ENCODE measurements at regions not wholly inside any gene's neighbourhood (a gene's known extent, or its start where the extent isn't known, plus 50 kb on each side); places are given as distances from the start of the nearest gene placed in this dataset.
"Not testable (repeated sequence)": the region's sequence is repeated elsewhere in the genome, so short reads cannot be mapped to it uniquely, and the experiment has no call there.

DNA sequence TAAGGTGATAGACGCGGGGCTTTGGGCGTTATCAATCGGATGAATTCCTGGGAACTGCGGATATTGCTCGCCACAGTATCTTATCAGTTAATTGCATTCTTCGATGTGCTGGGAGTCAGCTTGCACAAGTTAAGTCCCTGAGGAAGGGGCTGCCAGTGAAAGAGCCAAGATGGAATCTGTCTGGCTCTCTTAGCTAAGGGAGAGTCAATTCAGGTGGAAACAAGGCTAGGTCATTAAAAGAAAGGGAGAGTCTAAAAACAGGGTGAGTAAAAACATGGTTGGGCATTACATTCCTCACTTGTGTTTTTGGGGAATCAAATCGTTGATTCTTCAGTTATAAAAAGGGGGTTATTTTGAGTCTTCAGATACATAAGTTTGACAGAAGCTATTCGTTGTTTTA, 196.2 kb downstream of the OTOP1 start:
- TF ChIP-seq, protein P1, sequence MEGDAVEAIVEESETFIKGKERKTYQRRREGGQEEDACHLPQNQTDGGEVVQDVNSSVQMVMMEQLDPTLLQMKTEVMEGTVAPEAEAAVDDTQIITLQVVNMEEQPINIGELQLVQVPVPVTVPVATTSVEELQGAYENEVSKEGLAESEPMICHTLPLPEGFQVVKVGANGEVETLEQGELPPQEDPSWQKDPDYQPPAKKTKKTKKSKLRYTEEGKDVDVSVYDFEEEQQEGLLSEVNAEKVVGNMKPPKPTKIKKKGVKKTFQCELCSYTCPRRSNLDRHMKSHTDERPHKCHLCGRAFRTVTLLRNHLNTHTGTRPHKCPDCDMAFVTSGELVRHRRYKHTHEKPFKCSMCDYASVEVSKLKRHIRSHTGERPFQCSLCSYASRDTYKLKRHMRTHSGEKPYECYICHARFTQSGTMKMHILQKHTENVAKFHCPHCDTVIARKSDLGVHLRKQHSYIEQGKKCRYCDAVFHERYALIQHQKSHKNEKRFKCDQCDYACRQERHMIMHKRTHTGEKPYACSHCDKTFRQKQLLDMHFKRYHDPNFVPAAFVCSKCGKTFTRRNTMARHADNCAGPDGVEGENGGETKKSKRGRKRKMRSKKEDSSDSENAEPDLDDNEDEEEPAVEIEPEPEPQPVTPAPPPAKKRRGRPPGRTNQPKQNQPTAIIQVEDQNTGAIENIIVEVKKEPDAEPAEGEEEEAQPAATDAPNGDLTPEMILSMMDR (conservative IDR thresholded peaks at IDR 0.05), result not testable (repeated sequence)
- TF ChIP-seq EZH2 (IDR thresholded peaks at IDR 0.05; ENCODE audit: low read depth), result not testable (repeated sequence)

Data from PC-9 (cell line).